HEK293T (cell line): ENCODE measurements at regions not wholly inside any gene's neighbourhood (a gene's known extent, or its start where the extent isn't known, plus 50 kb on each side); places are given as distances from the start of the nearest gene placed in this dataset.

ENCODE experiments used
- CTCF ChIA-PET: fragments of 350-600 bp; formaldehyde crosslinking; extraction: SDS; loops from one replicate; lab custom pipeline; 2021; ENCODE audit warnings: antibody characterized with exemption, inconsistent platforms; lab: Yijun Ruan, JAX
- POLR2A ChIA-PET: fragments of 350-600 bp; formaldehyde crosslinking; extraction: SDS; loops from one replicate; lab custom pipeline; 2020; ENCODE audit warnings: antibody characterized with exemption, inconsistent platforms; lab: Yijun Ruan, JAX
- DNase-seq: peaks from one replicate; pipeline ENCODE4 v3.0.0; 2012; ENCODE audit warnings: mixed read lengths; ENCODE audit errors: extremely low spot score
- ARNT ChIP-seq: fragments of 450-650 bp; IDR thresholded peaks from 2 replicates; pipeline ENCODE4 v1.6.1; 2017; ENCODE audit warnings: mild to moderate bottlenecking
- BHLHE40 ChIP-seq: fragments of 450-650 bp; IDR thresholded peaks from 2 replicates; pipeline ENCODE4 v1.6.1; 2016; ENCODE audit warnings: mild to moderate bottlenecking, moderate library complexity, borderline replicate concordance
- CTBP1 ChIP-seq: fragments of 450-650 bp; IDR thresholded peaks from 2 replicates; pipeline ENCODE4 v1.6.1; 2016; ENCODE audit warnings: borderline replicate concordance
- FOXK2 ChIP-seq: fragments of 450-650 bp; IDR thresholded peaks from 2 replicates; pipeline ENCODE4 v1.6.1; 2016; ENCODE audit warnings: mild to moderate bottlenecking
- FOXM1 ChIP-seq: fragments of 450-650 bp; IDR thresholded peaks from 2 replicates; pipeline ENCODE4 v1.6.1; 2017; ENCODE audit warnings: mild to moderate bottlenecking, borderline replicate concordance
- HDGF ChIP-seq: fragments of 450-650 bp; IDR thresholded peaks from 2 replicates; pipeline ENCODE4 v1.6.1; 2017; ENCODE audit warnings: antibody characterized with exemption, borderline replicate concordance
- L3MBTL2 ChIP-seq: fragments of 450-650 bp; conservative IDR thresholded peaks from 2 replicates; pipeline ENCODE4 v1.6.1; 2016; ENCODE audit warnings: mild to moderate bottlenecking
- LEF1 ChIP-seq: fragments of 450-650 bp; IDR thresholded peaks from 2 replicates; pipeline ENCODE4 v1.6.1; 2017; ENCODE audit warnings: mild to moderate bottlenecking, borderline replicate concordance
- NFRKB ChIP-seq: fragments of 450-650 bp; IDR thresholded peaks from 2 replicates; pipeline ENCODE4 v1.6.1; 2016; ENCODE audit warnings: mild to moderate bottlenecking, moderate library complexity
- SP1 ChIP-seq: fragments of 450-650 bp; IDR thresholded peaks from 2 replicates; pipeline ENCODE4 v1.6.1; 2017
- SUZ12 ChIP-seq: fragments of 450-650 bp; IDR thresholded peaks from 2 replicates; pipeline ENCODE4 v1.6.1; 2016; ENCODE audit warnings: mild to moderate bottlenecking
- TARDBP ChIP-seq: fragments of 450-650 bp; IDR thresholded peaks from 2 replicates; pipeline ENCODE4 v1.6.1; 2016
- ZNF384 ChIP-seq: fragments of 450-650 bp; IDR thresholded peaks from 2 replicates; pipeline ENCODE4 v1.6.1; 2016
- TF ChIP-seq, protein P1 (sequence below): fragments of 450-650 bp; IDR thresholded peaks from 2 replicates; pipeline ENCODE4 v1.6.1; 2016

DNA sequence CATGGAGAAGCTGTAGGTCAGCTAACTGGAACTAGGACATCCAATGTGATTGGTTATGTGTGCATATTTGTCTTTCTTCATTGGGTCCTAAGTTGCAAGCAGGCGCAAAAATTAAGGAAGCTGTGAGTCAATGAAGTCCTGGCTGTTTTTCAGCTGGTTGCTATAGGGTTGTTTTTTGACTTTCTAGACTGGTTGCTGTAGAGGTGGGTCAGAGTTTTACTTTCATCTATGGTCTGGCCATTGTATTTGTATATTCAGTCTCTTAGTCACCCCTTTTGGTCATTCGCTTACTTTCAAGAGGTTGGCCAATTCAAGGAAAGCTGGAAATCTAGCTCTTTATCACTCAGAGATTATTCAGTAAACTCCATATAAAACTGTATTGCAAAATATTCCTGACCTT, 62.0 kb upstream of the AMZ2 start:
- CTCF ChIA-PET, result interaction anchor here (0.6 to 1.7 kb wide), 2 partner anchors 14 to 15 kb away, joined by 3 to 9 read pairs; no protein-coding TSS in a partner anchor
- TF ChIP-seq TARDBP (no peak), SP1 (no peak)
- TF ChIP-seq, protein P1, sequence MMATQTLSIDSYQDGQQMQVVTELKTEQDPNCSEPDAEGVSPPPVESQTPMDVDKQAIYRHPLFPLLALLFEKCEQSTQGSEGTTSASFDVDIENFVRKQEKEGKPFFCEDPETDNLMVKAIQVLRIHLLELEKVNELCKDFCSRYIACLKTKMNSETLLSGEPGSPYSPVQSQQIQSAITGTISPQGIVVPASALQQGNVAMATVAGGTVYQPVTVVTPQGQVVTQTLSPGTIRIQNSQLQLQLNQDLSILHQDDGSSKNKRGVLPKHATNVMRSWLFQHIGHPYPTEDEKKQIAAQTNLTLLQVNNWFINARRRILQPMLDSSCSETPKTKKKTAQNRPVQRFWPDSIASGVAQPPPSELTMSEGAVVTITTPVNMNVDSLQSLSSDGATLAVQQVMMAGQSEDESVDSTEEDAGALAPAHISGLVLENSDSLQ, result no peak

DNA sequence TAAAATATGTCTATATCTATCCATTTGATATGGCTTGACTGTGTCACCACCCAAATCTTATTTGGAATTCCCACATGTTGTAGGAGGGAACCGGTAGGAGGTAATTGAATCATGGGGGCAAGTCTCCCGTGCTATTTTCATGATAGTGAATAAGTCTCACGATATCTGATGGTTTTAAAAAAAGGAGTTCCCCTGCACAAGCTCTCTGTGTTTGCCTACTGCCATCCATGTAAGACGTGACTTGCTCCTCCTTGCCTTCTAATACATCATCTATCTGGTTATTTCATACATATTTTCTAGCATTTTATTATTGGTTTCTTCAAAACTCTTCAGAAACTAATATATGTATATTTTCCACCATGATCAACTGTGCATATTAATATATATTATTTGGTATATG, 57.3 kb upstream of the AMZ2 start:
- DNase-seq, result no peak
- POLR2A ChIA-PET, result no interaction called here
- TF ChIP-seq SP1, result no peak
- TF ChIP-seq, protein P1, result no peak
- TF ChIP-seq L3MBTL2, result no peak
- TF ChIP-seq HDGF, result no peak
- no peak for TF ChIP-seq FOXK2
- no peak for TF ChIP-seq BHLHE40
- TF ChIP-seq FOXM1, result no peak
- no peak for TF ChIP-seq ZNF384
- no peak for TF ChIP-seq NFRKB
- TF ChIP-seq SUZ12, result no peak
- no peak for TF ChIP-seq LEF1
- TF ChIP-seq ARNT, result no peak
- TF ChIP-seq CTBP1, result no peak
- no peak for TF ChIP-seq TARDBP
- CTCF ChIA-PET, result no interaction called here

More for the DNA sequence above, 62.0 kb upstream of the AMZ2 start:
- POLR2A ChIA-PET, result no interaction called here
- DNase-seq, result no peak

- TF ChIP-seq BHLHE40 (no peak), L3MBTL2 (peak; percentile 8; the same call in 1 of the 2 replicates)
- peak; percentile 39 for DNase-seq
- ChIA-PET CTCF (interaction anchor here (1.4 kb wide), 1 partner anchor 23 kb away, joined by 4 read pairs; no protein-coding TSS in a partner anchor), POLR2A (no interaction called here)
These were observed 52.0 kb upstream of the AMZ2 start for GRCh38 chr17:68195667-68196393.

GRCh38 chr17:68196394-68197090, 51.3 kb upstream of the AMZ2 start:
- DNase-seq, result no peak
- CTCF ChIA-PET, result interaction anchor here (1.4 kb wide), 1 partner anchor 24 kb away, joined by 4 read pairs; no protein-coding TSS in a partner anchor
- POLR2A ChIA-PET, result interaction anchor here (1.4 kb wide), 1 partner anchor 51 kb away, joined by 5 read pairs; the partner anchor contains the start of gene AMZ2
- no peak for TF ChIP-seq ARNT
- 0 out of 2 replicates have a peak, but pooled peaks have one; percentile 35 for TF ChIP-seq L3MBTL2
- TF ChIP-seq SP1, result no peak
- TF ChIP-seq TARDBP, result no peak
- TF ChIP-seq LEF1, result no peak

GRCh38 chr17:68197091-68197996, 50.5 kb upstream of the AMZ2 start:
- ChIA-PET POLR2A (interaction anchor here (1.4 kb wide), 1 partner anchor 50 kb away, joined by 5 read pairs; the partner anchor contains the start of gene AMZ2), CTCF (no interaction called here)
- DNase-seq, result no peak
- TF ChIP-seq ARNT (no peak), HDGF (no peak), FOXM1 (no peak), BHLHE40 (no peak), L3MBTL2 (no peak), NFRKB (no peak), FOXK2 (no peak), LEF1 (no peak), ZNF384 (no peak), CTBP1 (no peak)
- TF ChIP-seq, protein P1, result no peak
